ENCODE measurements at regions not wholly inside any gene's neighbourhood (a gene's known extent, or its start where the extent isn't known, plus 50 kb on each side); places are given as distances from the start of the nearest gene placed in this dataset.

- intact Hi-C loops (cut with DNase I; ENCODE audit: low total_unique reads), result no loop called here
- no peaks in the 10 kb centered on the region for H3K9me3 ChIP-seq
- H3K27me3 ChIP-seq, result no peaks in the 10 kb centered on the region
- 57 to 58% methylated on average over 7 to 9 of the region's 9 CpGs for WGBS, 2 donors (ENCODE audit: low coverage in 1 of 2)
- H3K4me3 ChIP-seq, result no peak overlapping the region
- no peak overlapping the region for H3K27ac ChIP-seq
- no peak for DNase-seq
- H3K4me1 ChIP-seq, result no peaks in the 10 kb centered on the region
- in situ Hi-C loops (cut with MboI; ENCODE audit: low pct_ligation_motif_present in 1 of 4, low pct_unique_long_range_greater_than_20kb in 1 of 4, low sequenced_read_pairs in 3 of 4), result no loop called here
- no peaks in the 10 kb centered on the region for H3K36me3 ChIP-seq
- TF ChIP-seq CTCF (IDR thresholded peaks at IDR 0.05), result no peak
Measured at GRCh38 chr4:66223068-66223703, 552.9 kb upstream of the EPHA5 start.

- DNase-seq, result no peak
- Histone ChIP-seq H3K9me3 (no peaks in the 10 kb centered on the region), H3K4me1 (no peaks in the 10 kb centered on the region), H3K4me3 (no peak overlapping the region), H3K36me3 (no peaks in the 10 kb centered on the region), H3K27ac (no peak overlapping the region), H3K27me3 (no peaks in the 10 kb centered on the region)
- TF ChIP-seq CTCF (IDR thresholded peaks at IDR 0.05) (no peak), POLR2AphosphoS5 (IDR thresholded peaks at IDR 0.05) (no peak), POLR2A (IDR thresholded peaks at IDR 0.05) (no peak), EP300 (IDR thresholded peaks at IDR 0.05; ENCODE audit: low read depth) (no peak)
- intact Hi-C loops (cut with DNase I; ENCODE audit: low total_unique reads), result no loop called here
- in situ Hi-C loops (cut with MboI; ENCODE audit: low pct_ligation_motif_present in 1 of 4, low pct_unique_long_range_greater_than_20kb in 1 of 4, low sequenced_read_pairs in 3 of 4), result no loop called here
- WGBS, 2 donors (ENCODE audit: low coverage in 1 of 2), result 34 to 68% methylated on average over 2 of the region's 2 CpGs
Measured at GRCh38 chr4:66219401-66219800, 549.1 kb upstream of the EPHA5 start.

GRCh38 chr4:66216252-66216651 is 546.0 kb upstream of the EPHA5 start:
- Histone ChIP-seq H3K9me3 (no peaks in the 10 kb centered on the region), H3K4me3 (no peak overlapping the region), H3K36me3 (no peaks in the 10 kb centered on the region), H3K4me1 (no peaks in the 10 kb centered on the region), H3K27ac (no peak overlapping the region), H3K27me3 (no peaks in the 10 kb centered on the region)
- intact Hi-C loops (cut with DNase I; ENCODE audit: low total_unique reads) (no loop called here), in situ Hi-C loops (cut with MboI; ENCODE audit: low pct_ligation_motif_present in 1 of 4, low pct_unique_long_range_greater_than_20kb in 1 of 4, low sequenced_read_pairs in 3 of 4) (no loop called here)
- no peak for DNase-seq
- TF ChIP-seq POLR2AphosphoS5 (IDR thresholded peaks at IDR 0.05) (no peak), EP300 (IDR thresholded peaks at IDR 0.05; ENCODE audit: low read depth) (no peak), CTCF (IDR thresholded peaks at IDR 0.05) (no peak), POLR2A (IDR thresholded peaks at IDR 0.05) (no peak)

GRCh38 chr4:66212489-66212888 is 542.2 kb upstream of the EPHA5 start:
- DNase-seq, result no peak
- in situ Hi-C loops (cut with MboI; ENCODE audit: low pct_ligation_motif_present in 1 of 4, low pct_unique_long_range_greater_than_20kb in 1 of 4, low sequenced_read_pairs in 3 of 4), result no loop called here

More at GRCh38 chr4:66212489-66212888, 542.2 kb upstream of the EPHA5 start:
- intact Hi-C loops (cut with DNase I; ENCODE audit: low total_unique reads), result no loop called here
- Histone ChIP-seq H3K36me3 (no peaks in the 10 kb centered on the region), H3K27me3 (no peaks in the 10 kb centered on the region), H3K4me1 (no peaks in the 10 kb centered on the region), H3K9me3 (no peaks in the 10 kb centered on the region), H3K4me3 (no peak overlapping the region), H3K27ac (no peak overlapping the region)
- TF ChIP-seq POLR2AphosphoS5 (IDR thresholded peaks at IDR 0.05) (no peak), EP300 (IDR thresholded peaks at IDR 0.05; ENCODE audit: low read depth) (no peak), CTCF (IDR thresholded peaks at IDR 0.05) (no peak), POLR2A (IDR thresholded peaks at IDR 0.05) (no peak)
- WGBS, 2 donors (ENCODE audit: low coverage in 1 of 2), result 90 to 95% methylated on average over 5 of the region's 5 CpGs
